ENCODE measurements at regions not wholly inside any gene's neighbourhood (a gene's known extent, or its start where the extent isn't known, plus 50 kb on each side); places are given as distances from the start of the nearest gene placed in this dataset.

DNA sequence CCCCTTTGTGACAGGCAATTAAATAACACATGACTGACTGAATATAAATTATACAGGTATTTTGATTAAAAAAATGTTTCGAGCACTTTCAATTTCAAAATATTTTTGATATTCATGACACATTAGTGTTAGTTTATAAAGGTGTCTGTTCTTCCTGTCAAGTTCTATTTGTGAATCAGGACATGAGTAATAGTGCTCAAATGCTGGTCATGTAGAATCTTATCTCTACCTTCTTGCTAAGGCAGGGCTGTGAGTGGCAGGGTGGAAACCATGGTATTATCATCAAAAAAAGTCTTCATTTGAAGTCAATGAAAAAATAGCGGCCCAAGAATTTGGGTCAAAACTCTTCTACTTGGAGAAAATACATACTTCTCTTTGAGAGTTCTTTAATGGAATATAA, 250.2 kb downstream of the DACT1 start:
- TF ChIP-seq, protein P1, sequence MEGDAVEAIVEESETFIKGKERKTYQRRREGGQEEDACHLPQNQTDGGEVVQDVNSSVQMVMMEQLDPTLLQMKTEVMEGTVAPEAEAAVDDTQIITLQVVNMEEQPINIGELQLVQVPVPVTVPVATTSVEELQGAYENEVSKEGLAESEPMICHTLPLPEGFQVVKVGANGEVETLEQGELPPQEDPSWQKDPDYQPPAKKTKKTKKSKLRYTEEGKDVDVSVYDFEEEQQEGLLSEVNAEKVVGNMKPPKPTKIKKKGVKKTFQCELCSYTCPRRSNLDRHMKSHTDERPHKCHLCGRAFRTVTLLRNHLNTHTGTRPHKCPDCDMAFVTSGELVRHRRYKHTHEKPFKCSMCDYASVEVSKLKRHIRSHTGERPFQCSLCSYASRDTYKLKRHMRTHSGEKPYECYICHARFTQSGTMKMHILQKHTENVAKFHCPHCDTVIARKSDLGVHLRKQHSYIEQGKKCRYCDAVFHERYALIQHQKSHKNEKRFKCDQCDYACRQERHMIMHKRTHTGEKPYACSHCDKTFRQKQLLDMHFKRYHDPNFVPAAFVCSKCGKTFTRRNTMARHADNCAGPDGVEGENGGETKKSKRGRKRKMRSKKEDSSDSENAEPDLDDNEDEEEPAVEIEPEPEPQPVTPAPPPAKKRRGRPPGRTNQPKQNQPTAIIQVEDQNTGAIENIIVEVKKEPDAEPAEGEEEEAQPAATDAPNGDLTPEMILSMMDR (IDR thresholded peaks at IDR 0.05), result no peak
- TF ChIP-seq POLR2AphosphoS5 (IDR thresholded peaks at IDR 0.05) (no peak), EP300 (IDR thresholded peaks at IDR 0.05) (no peak)
